Hepatocyte (in vitro differentiated cells): ENCODE measurements at regions not wholly inside any gene's neighbourhood (a gene's known extent, or its start where the extent isn't known, plus 50 kb on each side); places are given as distances from the start of the nearest gene placed in this dataset.

Experiments used
- CTCF ChIP-seq: fragments of 200-600 bp; sonication (generic); IDR thresholded peaks from 2 replicates; pipeline ENCODE4 v1.5.1; 2016; ENCODE audit warnings: antibody characterized with exemption, mild to moderate bottlenecking; ENCODE audit not compliant: poor library complexity
- EZH2phosphoT487 ChIP-seq: fragments of 200-600 bp; sonication (generic); IDR thresholded peaks from one replicate; pipeline ENCODE4 v1.6.1; 2018; ENCODE audit warnings: antibody characterized with exemption, mild to moderate bottlenecking, low read depth, moderate library complexity; ENCODE audit not compliant: unreplicated experiment, severe bottlenecking

GRCh38 chr15:59764775-59765174 lies 75.7 kb upstream of the BNIP2 start:
- TF ChIP-seq EZH2phosphoT487 (no peak), CTCF (no peak)
